ENCODE measurements at regions not wholly inside any gene's neighbourhood (a gene's known extent, or its start where the extent isn't known, plus 50 kb on each side); places are given as distances from the start of the nearest gene placed in this dataset.

DNA sequence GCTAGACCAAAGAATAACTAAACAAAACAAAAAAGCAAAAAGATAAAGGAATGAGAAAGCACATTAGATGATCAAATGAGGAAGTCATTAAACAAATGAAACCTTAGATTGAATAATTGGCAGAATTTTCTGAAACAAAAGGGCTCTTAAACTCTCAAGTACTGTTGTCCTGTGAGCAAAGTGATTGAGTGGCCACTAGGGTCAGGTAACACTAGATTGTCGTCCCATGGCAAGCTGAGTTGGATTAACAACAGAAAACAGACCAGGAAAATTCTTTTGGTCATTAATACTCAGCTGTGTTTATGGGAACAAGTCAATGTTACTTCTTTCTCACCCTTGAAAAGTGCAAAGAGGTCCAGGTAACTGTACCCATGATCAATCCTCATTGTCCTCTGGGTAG, 81.6 kb upstream of the MRPS30 start:
- no peak for TF ChIP-seq POLR2A (IDR thresholded peaks at IDR 0.05)
- TF ChIP-seq, protein P1, sequence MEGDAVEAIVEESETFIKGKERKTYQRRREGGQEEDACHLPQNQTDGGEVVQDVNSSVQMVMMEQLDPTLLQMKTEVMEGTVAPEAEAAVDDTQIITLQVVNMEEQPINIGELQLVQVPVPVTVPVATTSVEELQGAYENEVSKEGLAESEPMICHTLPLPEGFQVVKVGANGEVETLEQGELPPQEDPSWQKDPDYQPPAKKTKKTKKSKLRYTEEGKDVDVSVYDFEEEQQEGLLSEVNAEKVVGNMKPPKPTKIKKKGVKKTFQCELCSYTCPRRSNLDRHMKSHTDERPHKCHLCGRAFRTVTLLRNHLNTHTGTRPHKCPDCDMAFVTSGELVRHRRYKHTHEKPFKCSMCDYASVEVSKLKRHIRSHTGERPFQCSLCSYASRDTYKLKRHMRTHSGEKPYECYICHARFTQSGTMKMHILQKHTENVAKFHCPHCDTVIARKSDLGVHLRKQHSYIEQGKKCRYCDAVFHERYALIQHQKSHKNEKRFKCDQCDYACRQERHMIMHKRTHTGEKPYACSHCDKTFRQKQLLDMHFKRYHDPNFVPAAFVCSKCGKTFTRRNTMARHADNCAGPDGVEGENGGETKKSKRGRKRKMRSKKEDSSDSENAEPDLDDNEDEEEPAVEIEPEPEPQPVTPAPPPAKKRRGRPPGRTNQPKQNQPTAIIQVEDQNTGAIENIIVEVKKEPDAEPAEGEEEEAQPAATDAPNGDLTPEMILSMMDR (IDR thresholded peaks at IDR 0.05) = no peak
